ENCODE measurements at regions not wholly inside any gene's neighbourhood (a gene's known extent, or its start where the extent isn't known, plus 50 kb on each side); places are given as distances from the start of the nearest gene placed in this dataset.

- no peaks in the 10 kb centered on the region for H3K4me1 Mint-ChIP-seq
Measured at GRCh38 chr3:164250923-164251322, 827.4 kb downstream of the SI start.

GRCh38 chr3:164236851-164237250 lies 841.4 kb downstream of the SI start:
- no peak for ATAC-seq (replicated peaks in 1 of 4)
- H3K4me3 Mint-ChIP-seq: no peak overlapping the region
- no peaks in the 10 kb centered on the region for H3K27me3 Mint-ChIP-seq

More at GRCh38 chr3:164250923-164251322, 827.4 kb downstream of the SI start:
- Mint-ChIP-seq H3K27ac (no peak overlapping the region), H3K9me3 (peaks cover 4 to 11% (median 6%) of the 10 kb centered on the region in 3 donors), H3K4me3 (no peak overlapping the region), H3K36me3 (no peaks in the 10 kb centered on the region), H3K27me3 (no peaks in the 10 kb centered on the region)
- POLR2A ChIA-PET: no interaction called here
- H3K27ac ChIP-seq (ENCODE audit: low read length): no peak overlapping the region
- H3K27me3 ChIP-seq (replicated peaks in 1 of 2; ENCODE audit: control insufficient read depth in 2 of 2, extremely low read depth in 1 of 2, insufficient read depth in 2 of 2, low read length in 1 of 2): no peaks in the 10 kb centered on the region
- DNase-seq: no peak
- CTCF ChIA-PET: no interaction called here
- no peaks in the 10 kb centered on the region for H3K36me3 ChIP-seq (ENCODE audit: control insufficient read depth in 2 of 2, extremely low read depth in 1 of 2, insufficient read depth in 1 of 2, low read length in 1 of 2)
- no peaks in the 10 kb centered on the region for H3K9me3 ChIP-seq
- WGBS (ENCODE audit: insufficient coverage): no CpG with 5 or more reads among the region's 1 CpG
- ATAC-seq (replicated peaks in 1 of 4): no peak
- no peaks in the 10 kb centered on the region for H3K4me1 ChIP-seq (ENCODE audit: control insufficient read depth in 1 of 2, extremely low read depth in 1 of 2, insufficient read depth in 2 of 2, low read length in 2 of 2)
- no peak overlapping the region for H3K4me3 ChIP-seq (ENCODE audit: control insufficient read depth in 1 of 2, extremely low read depth in 1 of 2, low read length in 1 of 2)

GRCh38 chr3:164235289-164236028 lies 842.8 kb downstream of the SI start:
- Mint-ChIP-seq H3K9me3 (peaks cover 4 to 20% (median 19%) of the 10 kb centered on the region in 3 donors), H3K4me1 (no peaks in the 10 kb centered on the region), H3K27ac (no peak overlapping the region), H3K27me3 (no peaks in the 10 kb centered on the region), H3K4me3 (no peak overlapping the region), H3K36me3 (no peaks in the 10 kb centered on the region)
- no peaks in the 10 kb centered on the region for H3K36me3 ChIP-seq (ENCODE audit: control insufficient read depth in 2 of 2, extremely low read depth in 1 of 2, insufficient read depth in 1 of 2, low read length in 1 of 2)
- ChIA-PET CTCF (no interaction called here), POLR2A (no interaction called here)
- no peaks in the 10 kb centered on the region for H3K4me1 ChIP-seq (ENCODE audit: control insufficient read depth in 1 of 2, extremely low read depth in 1 of 2, insufficient read depth in 2 of 2, low read length in 2 of 2)
- no peak overlapping the region for H3K27ac ChIP-seq (ENCODE audit: low read length)
- 85% methylated on average over 3 of the region's 4 CpGs for WGBS (ENCODE audit: insufficient coverage)
- ATAC-seq (replicated peaks in 1 of 4) (no peak), DNase-seq (no peak)
- no peak overlapping the region for H3K4me3 ChIP-seq (ENCODE audit: control insufficient read depth in 1 of 2, extremely low read depth in 1 of 2, low read length in 1 of 2)
- H3K27me3 ChIP-seq (replicated peaks in 1 of 2; ENCODE audit: control insufficient read depth in 2 of 2, extremely low read depth in 1 of 2, insufficient read depth in 2 of 2, low read length in 1 of 2): no peaks in the 10 kb centered on the region
- no peaks in the 10 kb centered on the region for H3K9me3 ChIP-seq

More at GRCh38 chr3:164236851-164237250, 841.4 kb downstream of the SI start:
- Histone ChIP-seq H3K4me3 (ENCODE audit: control insufficient read depth in 1 of 2, extremely low read depth in 1 of 2, low read length in 1 of 2) (no peak overlapping the region), H3K4me1 (ENCODE audit: control insufficient read depth in 1 of 2, extremely low read depth in 1 of 2, insufficient read depth in 2 of 2, low read length in 2 of 2) (no peaks in the 10 kb centered on the region), H3K36me3 (ENCODE audit: control insufficient read depth in 2 of 2, extremely low read depth in 1 of 2, insufficient read depth in 1 of 2, low read length in 1 of 2) (no peaks in the 10 kb centered on the region), H3K9me3 (no peaks in the 10 kb centered on the region), H3K27me3 (replicated peaks in 1 of 2; ENCODE audit: control insufficient read depth in 2 of 2, extremely low read depth in 1 of 2, insufficient read depth in 2 of 2, low read length in 1 of 2) (no peaks in the 10 kb centered on the region), H3K27ac (ENCODE audit: low read length) (no peak overlapping the region)
- H3K9me3 Mint-ChIP-seq: peaks cover 4 to 20% (median 19%) of the 10 kb centered on the region in 3 donors
- ChIA-PET POLR2A (no interaction called here), CTCF (no interaction called here)
- no peak for DNase-seq
- H3K4me1 Mint-ChIP-seq: no peaks in the 10 kb centered on the region
- H3K27ac Mint-ChIP-seq: no peak overlapping the region
- no peaks in the 10 kb centered on the region for H3K36me3 Mint-ChIP-seq
- 77% methylated on average over 2 of the region's 3 CpGs for WGBS (ENCODE audit: insufficient coverage)

GRCh38 chr3:164233951-164234350 lies 844.3 kb downstream of the SI start:
- Mint-ChIP-seq H3K27me3 (no peaks in the 10 kb centered on the region), H3K4me1 (no peaks in the 10 kb centered on the region), H3K9me3 (peaks cover 4 to 18% (median 17%) of the 10 kb centered on the region in 3 donors), H3K27ac (no peak overlapping the region), H3K4me3 (no peak overlapping the region), H3K36me3 (no peaks in the 10 kb centered on the region)
- no peak overlapping the region for H3K27ac ChIP-seq (ENCODE audit: low read length)
- WGBS (ENCODE audit: insufficient coverage): no CpG with 5 or more reads among the region's 2 CpGs
- CTCF ChIA-PET: interaction anchor here in 1 of 2 donors (0.6 kb wide), 1 partner anchor 455 kb away, joined by 3 read pairs; no protein-coding TSS in a partner anchor
- H3K4me1 ChIP-seq (ENCODE audit: control insufficient read depth in 1 of 2, extremely low read depth in 1 of 2, insufficient read depth in 2 of 2, low read length in 2 of 2): no peaks in the 10 kb centered on the region
- DNase-seq: no peak
- H3K9me3 ChIP-seq: no peaks in the 10 kb centered on the region
- no peak for ATAC-seq (replicated peaks in 1 of 4)
- no peak overlapping the region for H3K4me3 ChIP-seq (ENCODE audit: control insufficient read depth in 1 of 2, extremely low read depth in 1 of 2, low read length in 1 of 2)
- no peaks in the 10 kb centered on the region for H3K27me3 ChIP-seq (replicated peaks in 1 of 2; ENCODE audit: control insufficient read depth in 2 of 2, extremely low read depth in 1 of 2, insufficient read depth in 2 of 2, low read length in 1 of 2)
- H3K36me3 ChIP-seq (ENCODE audit: control insufficient read depth in 2 of 2, extremely low read depth in 1 of 2, insufficient read depth in 1 of 2, low read length in 1 of 2): no peaks in the 10 kb centered on the region
- POLR2A ChIA-PET: interaction anchor here (0.6 to 0.9 kb wide), 2 partner anchors 13 to 49 kb away, joined by 4 to 5 read pairs; no protein-coding TSS in a partner anchor

- H3K36me3 Mint-ChIP-seq: no peaks in the 10 kb centered on the region
- ATAC-seq (replicated peaks in 1 of 4) (no peak), DNase-seq (no peak)
- ChIA-PET CTCF (no interaction called here), POLR2A (no interaction called here)
- no peaks in the 10 kb centered on the region for H3K27me3 Mint-ChIP-seq
- Histone ChIP-seq H3K27ac (ENCODE audit: low read length) (no peak overlapping the region), H3K9me3 (no peaks in the 10 kb centered on the region), H3K4me3 (ENCODE audit: control insufficient read depth in 1 of 2, extremely low read depth in 1 of 2, low read length in 1 of 2) (no peak overlapping the region), H3K27me3 (replicated peaks in 1 of 2; ENCODE audit: control insufficient read depth in 2 of 2, extremely low read depth in 1 of 2, insufficient read depth in 2 of 2, low read length in 1 of 2) (no peaks in the 10 kb centered on the region), H3K4me1 (ENCODE audit: control insufficient read depth in 1 of 2, extremely low read depth in 1 of 2, insufficient read depth in 2 of 2, low read length in 2 of 2) (no peaks in the 10 kb centered on the region), H3K36me3 (ENCODE audit: control insufficient read depth in 2 of 2, extremely low read depth in 1 of 2, insufficient read depth in 1 of 2, low read length in 1 of 2) (no peaks in the 10 kb centered on the region)
- WGBS (ENCODE audit: insufficient coverage): 88% methylated on average over 1 of the region's 1 CpG
- H3K27ac Mint-ChIP-seq: no peak overlapping the region
- H3K4me1 Mint-ChIP-seq: no peaks in the 10 kb centered on the region
- peaks cover 2 to 8% (median 8%) of the 10 kb centered on the region in 3 donors for H3K9me3 Mint-ChIP-seq
- H3K4me3 Mint-ChIP-seq: no peak overlapping the region
Measured at GRCh38 chr3:164231718-164232117, 846.6 kb downstream of the SI start.

GRCh38 chr3:164230385-164231094 lies 847.8 kb downstream of the SI start:
- no peak for ATAC-seq (replicated peaks in 1 of 4)
- no peak overlapping the region for H3K27ac ChIP-seq (ENCODE audit: low read length)
- no CpG with 5 or more reads among the region's 3 CpGs for WGBS (ENCODE audit: insufficient coverage)
- H3K4me1 Mint-ChIP-seq: no peaks in the 10 kb centered on the region
- H3K27me3 ChIP-seq (replicated peaks in 1 of 2; ENCODE audit: control insufficient read depth in 2 of 2, extremely low read depth in 1 of 2, insufficient read depth in 2 of 2, low read length in 1 of 2): no peaks in the 10 kb centered on the region
- H3K27me3 Mint-ChIP-seq: no peaks in the 10 kb centered on the region
- no peak for DNase-seq
- CTCF ChIA-PET: no interaction called here
- POLR2A ChIA-PET: no interaction called here
- no peaks in the 10 kb centered on the region for H3K9me3 ChIP-seq
- H3K4me3 ChIP-seq (ENCODE audit: control insufficient read depth in 1 of 2, extremely low read depth in 1 of 2, low read length in 1 of 2): no peak overlapping the region
- H3K36me3 Mint-ChIP-seq: no peaks in the 10 kb centered on the region
- no peaks in the 10 kb centered on the region for H3K36me3 ChIP-seq (ENCODE audit: control insufficient read depth in 2 of 2, extremely low read depth in 1 of 2, insufficient read depth in 1 of 2, low read length in 1 of 2)
- peaks cover 2 to 8% (median 5%) of the 10 kb centered on the region in 3 donors for H3K9me3 Mint-ChIP-seq
- no peak overlapping the region for H3K27ac Mint-ChIP-seq
- H3K4me3 Mint-ChIP-seq: no peak overlapping the region
- H3K4me1 ChIP-seq (ENCODE audit: control insufficient read depth in 1 of 2, extremely low read depth in 1 of 2, insufficient read depth in 2 of 2, low read length in 2 of 2): no peaks in the 10 kb centered on the region

Data from T-cell (primary cell).